ENCODE measurements at regions not wholly inside any gene's neighbourhood (a gene's known extent, or its start where the extent isn't known, plus 50 kb on each side); places are given as distances from the start of the nearest gene placed in this dataset.

DNA sequence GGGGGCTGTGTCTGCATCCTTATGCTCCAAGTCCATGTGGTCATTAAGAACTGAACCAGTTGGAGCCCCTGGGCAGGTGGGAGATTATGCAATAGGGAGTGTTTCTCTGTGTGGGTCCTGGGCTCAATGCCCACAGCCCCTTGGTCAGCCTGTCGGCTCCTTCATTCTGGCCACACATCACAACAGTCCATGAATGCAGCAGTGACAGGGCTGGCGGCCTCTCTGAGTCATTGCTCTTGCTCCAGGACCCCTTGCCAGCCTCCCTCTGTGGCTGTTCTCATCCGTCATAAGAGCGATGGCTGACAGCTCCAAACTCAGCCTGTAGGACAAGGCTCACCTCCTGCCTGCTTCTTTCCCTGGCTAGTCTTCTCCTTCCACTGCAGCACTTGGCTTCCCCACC, 609.5 kb upstream of the CDH4 start:
- in situ Hi-C loops (cut with MboI; ENCODE audit: low sequenced_read_pairs): no loop called here

DNA sequence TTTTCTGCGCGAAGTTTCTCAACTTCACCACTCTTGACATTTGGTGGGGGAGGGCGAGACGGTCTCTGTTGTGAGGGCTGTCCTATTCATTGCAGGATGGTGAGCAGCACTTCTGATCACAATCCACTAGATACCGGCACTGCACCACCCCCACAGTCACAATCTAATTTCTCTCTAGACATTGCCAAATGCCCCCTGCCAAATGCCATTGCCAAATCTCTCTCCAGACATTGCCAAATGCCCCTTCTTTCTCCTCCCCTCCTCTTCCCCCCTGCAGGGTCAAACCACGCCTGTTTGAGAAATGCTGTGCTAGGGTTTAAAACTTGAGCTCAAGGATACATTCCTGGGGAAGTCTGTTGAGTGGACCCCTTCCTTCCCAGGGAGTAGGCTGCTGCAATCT, 603.5 kb upstream of the CDH4 start:
- in situ Hi-C loops (cut with MboI; ENCODE audit: low sequenced_read_pairs): no loop called here

DNA sequence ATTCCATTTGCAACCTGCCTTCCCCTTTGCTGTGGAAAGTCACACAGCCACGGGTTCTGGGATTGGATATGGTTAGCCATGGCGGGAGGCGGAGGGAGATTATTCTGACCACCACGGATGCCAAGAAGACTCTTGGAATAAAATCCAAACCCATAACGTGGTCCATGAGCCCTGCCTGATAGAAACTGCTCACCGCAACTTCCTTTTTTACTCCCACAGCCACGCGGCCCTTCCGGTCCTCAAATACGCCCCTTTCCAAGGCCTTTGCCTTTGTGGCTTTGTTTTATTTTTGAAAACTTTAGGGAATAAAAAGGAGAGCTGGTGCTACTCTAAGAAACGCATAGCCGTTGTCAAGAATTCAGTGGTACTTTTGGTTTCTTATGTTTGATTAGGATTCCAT, 602.5 kb upstream of the CDH4 start:
- in situ Hi-C loops (cut with MboI; ENCODE audit: low sequenced_read_pairs): no loop called here

DNA sequence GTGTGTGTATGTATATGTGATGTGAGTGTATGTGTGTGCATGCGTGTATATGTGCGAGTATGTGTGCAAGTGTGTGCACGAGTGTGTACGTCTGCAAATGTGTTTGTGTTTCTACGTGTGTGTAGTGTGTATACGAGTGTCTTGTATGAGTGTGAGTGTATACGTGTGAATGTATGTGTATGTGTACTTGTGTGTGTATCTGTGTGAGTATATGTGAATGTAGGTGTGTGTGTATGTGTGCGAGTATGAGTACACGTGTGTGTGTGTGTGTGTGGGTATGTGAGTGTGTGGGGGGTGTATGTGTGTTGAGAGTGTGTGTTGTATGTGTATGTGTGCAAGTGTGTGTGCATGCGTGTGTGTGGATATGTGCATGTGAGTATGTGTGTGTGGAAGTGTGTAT, 602.0 kb upstream of the CDH4 start:
- in situ Hi-C loops (cut with MboI; ENCODE audit: low sequenced_read_pairs): no loop called here

DNA sequence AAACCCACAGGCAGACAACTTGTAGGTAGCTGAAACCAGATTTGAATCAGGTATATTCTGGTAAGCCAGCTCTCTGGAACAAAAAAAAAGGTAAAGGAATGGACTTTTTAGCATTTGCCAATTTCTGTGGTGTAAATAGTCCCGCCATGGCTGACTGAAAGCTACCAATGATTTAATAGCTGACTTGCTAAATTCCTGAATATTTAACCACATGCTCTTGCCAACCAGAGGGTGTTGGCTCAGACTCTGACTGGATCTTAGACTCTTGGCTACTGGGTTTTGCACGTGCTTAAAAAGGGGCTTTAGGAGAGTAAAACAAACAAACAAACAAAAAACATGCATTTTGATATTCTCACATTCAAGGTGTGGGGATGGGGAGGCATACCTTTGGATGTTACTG, 600.0 kb upstream of the CDH4 start:
- in situ Hi-C loops (cut with MboI; ENCODE audit: low sequenced_read_pairs): no loop called here

DNA sequence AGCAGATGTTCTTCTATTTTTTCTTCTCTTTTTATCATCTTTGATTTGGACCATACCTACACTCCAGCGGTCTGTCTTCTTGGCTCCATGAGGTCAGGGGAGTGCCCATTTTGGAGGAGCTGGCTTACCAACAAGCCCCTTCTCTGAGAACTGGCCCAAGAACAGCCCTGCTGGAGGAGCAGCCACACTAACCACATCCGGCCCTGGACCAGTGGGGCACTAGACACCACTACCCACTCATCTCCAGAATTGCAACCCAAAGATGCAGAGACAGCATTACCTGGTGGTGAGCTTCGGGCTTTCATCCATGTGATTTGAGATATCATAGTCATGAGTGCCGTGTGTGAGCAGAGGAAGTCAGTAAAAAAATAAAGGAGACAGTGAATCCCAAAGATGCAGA, 599.4 kb upstream of the CDH4 start:
- in situ Hi-C loops (cut with MboI; ENCODE audit: low sequenced_read_pairs): no loop called here

DNA sequence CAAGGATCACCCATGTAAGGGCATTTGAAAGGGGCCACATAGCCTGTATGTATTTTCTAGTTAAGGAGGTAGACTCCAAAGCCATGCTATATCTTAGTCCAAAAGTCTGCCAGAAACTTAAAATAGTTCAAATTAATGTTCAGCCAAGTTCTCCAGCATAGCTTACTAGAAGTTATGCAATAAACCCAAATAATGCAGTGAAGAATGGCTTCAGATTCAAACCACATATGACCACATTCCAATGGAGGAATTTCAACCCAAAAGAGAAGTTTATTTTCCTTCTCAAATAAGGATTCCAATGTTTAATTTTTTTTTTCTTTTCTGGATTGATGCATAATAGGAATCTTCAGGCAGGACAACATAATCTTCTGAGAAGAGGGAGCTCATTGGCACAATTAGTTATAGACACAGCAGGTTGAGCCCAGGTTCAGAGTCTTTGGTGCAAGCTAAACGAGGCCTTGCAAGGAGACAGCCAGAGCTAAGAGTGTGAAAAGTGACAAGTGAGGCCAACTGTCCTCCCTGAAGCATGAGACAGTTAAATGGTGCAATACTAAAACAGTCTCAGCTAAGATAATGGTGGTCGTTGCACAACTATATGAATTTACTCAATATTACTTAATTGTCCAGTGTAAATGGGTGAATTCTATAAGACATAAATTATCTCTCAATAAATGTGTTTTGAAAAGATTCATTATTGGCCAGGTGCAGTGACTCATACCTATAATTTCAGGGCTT, 598.8 kb upstream of the CDH4 start:
- in situ Hi-C loops (cut with MboI; ENCODE audit: low sequenced_read_pairs): no loop called here

DNA sequence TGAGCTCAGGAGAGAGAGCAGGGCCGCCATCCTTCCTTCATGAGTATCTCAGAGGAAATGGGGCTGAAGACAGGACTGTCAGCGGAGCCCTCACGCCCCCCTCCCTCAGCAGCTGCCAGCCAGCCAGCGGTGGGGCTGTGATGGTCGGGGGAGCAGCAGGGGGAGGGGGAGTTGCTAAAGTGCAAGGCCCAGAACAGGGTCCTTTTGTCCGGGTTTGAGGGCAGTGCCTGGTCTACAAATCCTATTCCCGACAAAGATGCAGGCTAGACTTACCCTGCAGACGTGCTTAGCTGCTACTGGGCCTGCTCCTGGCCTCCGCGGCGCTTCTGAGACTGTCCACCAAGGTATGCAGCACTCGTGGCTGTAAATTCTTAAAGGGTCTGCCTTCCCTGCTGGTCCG, 593.4 kb upstream of the CDH4 start:
- in situ Hi-C loops (cut with MboI; ENCODE audit: low sequenced_read_pairs): no loop called here

DNA sequence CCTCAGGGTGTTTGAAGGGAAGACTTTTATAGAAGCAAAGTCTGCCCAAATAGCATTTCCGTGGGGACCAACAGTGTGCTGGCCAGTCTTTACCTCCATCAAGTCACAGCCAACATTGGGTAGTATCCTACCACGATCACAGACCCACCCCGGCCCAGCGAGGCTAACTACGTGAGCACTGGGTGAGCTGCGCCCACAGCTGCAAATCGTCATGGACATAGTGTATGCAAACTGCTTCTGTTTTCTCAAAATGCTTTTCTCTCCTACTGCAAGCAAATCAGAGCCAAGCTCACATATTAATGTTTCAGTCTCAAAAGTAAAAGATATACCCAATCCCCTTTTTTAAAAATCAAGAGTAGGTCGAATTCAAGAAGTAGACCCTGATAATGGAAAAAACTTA, 592.8 kb upstream of the CDH4 start:
- in situ Hi-C loops (cut with MboI; ENCODE audit: low sequenced_read_pairs): no loop called here

DNA sequence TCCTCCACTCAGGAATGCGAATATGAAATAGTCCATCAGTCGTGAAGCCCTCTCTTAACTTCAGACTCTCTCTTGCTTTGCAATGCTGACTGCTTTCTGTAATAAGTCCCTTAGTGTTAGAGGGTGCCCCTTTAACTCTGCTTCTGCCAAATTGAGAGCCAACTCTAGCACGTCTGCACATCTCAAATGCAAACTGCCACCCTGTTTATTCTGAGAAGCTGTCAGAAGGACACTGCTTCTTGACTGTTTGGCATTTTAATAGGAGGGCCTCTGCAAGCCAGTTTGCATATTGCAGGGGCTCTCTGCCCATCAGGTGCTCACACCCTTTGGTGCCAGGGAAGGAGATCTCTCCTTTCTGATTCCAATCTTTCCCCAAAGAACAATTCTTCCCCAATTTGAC, 589.8 kb upstream of the CDH4 start:
- in situ Hi-C loops (cut with MboI; ENCODE audit: low sequenced_read_pairs): no loop called here

DNA sequence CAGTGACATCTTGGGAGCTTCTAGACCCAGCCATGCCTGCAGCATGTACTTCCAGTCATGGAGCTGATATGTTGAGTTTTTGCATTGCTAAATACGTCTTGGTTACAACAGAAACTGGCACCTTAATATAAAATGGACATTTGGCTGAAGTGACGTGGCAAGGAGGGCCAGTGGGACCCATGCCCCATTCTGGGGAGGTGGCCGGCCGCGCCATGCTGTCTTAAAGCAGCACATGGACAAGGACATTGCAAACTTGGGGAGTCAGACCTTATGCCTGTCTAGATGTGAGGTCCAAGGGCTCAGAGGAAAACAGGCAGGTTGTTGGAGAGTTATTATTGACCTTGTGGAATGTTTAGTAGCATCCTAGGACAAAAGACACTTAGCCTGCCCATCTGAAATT, 588.0 kb upstream of the CDH4 start:
- in situ Hi-C loops (cut with MboI; ENCODE audit: low sequenced_read_pairs): no loop called here

DNA sequence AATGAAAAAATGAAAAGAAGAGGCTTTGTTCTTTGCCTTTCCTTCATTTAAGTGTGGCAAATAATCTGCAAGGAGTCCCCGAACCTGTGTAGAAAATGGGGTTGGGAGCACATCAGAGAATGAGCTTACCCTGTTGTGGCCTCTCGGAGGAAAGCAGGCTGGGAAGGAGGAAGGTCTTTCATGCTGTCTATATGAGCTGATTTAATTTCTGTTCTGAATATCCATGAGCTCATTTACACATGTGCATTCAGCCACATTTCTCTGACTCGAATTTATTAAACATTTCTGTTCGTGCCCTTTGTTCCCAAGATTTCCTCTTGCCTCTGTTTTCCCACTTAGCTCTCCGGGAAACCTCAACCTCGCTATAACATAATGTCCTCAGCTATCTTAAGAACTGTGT, 584.4 kb upstream of the CDH4 start:
- in situ Hi-C loops (cut with MboI; ENCODE audit: low sequenced_read_pairs): no loop called here

DNA sequence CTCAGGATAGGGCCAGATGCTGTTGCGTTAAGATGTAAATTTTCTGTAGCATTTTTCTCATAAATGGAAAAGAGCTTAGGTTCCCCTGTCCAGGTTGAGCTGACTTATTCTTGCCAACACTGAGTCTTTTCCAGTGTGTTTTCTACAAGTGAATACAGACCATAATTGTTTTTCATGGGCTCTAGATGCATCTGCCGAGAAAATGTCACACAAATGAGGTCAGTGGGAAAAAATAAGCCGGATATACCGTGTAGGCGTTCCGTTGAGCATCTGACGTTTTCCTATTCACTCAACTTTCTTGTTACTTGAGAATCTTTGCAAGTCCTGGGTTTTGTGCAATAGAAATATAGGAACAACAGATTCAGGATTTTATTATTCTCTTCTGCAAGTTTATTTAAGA, 582.9 kb upstream of the CDH4 start:
- in situ Hi-C loops (cut with MboI; ENCODE audit: low sequenced_read_pairs): no loop called here

DNA sequence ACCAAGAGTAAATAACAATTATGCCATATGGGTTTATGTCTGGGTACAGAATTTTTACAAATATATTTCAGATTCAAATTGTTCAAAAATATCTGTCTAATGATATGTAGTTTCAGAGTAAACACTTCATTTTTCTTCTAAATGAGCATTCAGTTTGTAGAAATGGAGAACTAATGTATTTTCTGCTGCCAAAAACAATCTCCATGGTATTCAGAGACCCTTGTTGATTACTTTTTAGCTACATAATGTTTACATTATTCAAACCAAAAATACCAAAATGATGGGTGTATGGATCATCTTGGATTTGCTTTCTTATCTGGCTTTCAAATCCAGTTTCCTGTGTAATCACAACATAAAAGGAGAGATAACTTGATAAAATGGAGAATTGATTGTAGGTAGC, 576.0 kb upstream of the CDH4 start:
- in situ Hi-C loops (cut with MboI; ENCODE audit: low sequenced_read_pairs): no loop called here

DNA sequence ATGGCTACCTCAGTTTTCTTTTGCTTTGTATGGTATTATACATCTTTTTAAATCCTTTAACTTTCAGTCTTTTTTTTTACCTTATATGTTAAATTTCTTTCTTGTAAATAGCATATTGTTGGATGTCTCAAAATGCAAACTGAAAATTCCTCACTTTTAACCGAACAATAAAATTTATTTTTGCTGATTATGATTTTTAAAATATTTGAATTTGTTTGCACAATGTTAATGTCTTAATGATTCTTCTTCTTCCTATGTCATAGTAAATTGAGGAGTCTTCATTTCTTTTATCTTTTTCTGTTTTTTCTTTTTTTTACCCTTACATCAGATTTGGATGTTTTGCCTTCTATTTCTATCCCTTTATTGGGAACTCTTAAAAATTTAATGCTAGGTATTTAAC, 574.2 kb upstream of the CDH4 start:
- in situ Hi-C loops (cut with MboI; ENCODE audit: low sequenced_read_pairs): no loop called here

DNA sequence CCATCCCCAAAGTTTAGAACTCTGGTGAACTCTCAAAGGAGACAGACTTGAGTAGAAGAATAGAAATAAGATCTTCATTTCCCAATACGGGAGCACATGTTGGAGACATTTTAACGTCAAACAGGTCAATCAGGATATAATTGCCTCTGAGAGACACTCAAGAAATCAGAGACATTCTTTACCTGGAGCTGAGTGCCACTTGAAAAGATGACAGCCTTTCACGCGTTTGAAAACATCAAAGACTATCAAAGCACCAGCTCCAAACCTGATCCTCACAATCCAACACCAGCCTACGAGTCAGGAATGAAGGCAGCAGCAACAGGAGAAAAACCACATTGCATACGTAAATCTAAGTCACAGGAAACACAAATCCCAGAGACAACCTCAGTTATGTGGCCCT, 571.5 kb upstream of the CDH4 start:
- in situ Hi-C loops (cut with MboI; ENCODE audit: low sequenced_read_pairs): no loop called here

DNA sequence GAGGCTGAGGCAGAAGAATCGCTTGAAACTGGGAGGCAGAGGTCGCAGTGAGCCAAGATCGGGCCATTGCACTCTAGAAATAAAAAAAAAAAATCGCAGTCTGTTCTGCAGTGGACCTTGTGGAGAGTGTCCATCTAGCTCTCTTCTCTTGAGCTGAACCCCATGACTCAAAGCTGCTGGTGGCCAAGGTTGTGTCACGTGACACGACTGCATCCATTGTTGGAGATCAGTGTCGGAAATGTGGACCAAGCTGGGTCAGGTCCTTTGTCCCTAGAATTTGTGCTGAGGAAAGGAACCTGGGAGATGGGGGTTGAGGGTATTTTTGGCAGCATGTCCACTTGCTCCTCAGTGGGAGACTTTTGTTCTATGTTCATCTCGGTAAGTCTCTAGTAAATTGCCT, 564.8 kb upstream of the CDH4 start:
- in situ Hi-C loops (cut with MboI; ENCODE audit: low sequenced_read_pairs): no loop called here

DNA sequence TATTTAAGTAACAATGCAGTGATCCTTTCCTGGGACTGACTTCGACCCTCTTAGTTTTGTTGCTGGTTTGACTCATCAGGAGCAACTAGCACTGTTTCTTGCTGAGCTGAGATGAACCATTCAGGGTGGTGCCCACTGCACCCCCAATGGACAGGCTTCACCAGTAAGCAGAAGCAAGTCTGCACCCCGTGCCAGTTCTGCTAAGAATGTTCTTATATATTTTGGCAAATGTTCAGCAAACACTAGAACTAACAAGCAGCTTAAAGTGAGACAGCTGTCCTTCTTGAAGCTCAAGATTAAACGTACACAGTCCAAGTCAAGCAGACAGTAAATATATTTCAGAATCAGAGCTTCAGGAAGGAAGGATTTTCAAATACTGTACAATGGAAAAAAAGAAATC, 561.3 kb upstream of the CDH4 start:
- in situ Hi-C loops (cut with MboI; ENCODE audit: low sequenced_read_pairs): no loop called here

DNA sequence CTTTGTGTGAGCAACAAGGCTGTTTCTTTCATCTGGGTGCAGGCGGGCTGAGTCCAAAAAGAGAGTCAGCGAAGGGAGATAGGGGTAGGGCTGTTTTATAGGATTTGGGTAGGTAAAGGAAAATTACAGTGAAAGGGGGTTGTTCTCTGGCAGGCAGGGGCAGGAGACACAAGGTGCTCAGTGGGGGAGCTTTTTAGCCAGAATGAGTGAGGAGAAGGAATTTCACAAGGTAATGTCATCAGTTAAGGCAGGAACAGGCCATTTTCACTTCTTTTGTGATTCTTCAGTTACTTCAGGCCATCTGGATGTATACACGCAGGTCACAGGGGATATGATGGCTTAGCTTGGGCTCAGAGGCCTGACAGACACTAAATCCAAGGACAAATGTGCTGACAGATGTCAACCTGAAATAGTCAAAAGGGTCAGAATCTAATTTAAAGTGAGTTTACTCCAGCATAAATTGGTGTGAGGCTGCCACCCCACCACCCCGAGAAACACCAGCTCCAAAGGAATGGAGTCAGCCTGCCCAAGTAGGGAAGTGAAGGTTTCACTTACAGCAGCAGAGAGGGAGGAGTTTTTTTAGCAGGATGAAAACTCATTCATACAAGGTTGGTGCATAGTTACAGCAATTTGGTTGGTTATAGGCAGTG, 560.0 kb upstream of the CDH4 start:
- in situ Hi-C loops (cut with MboI; ENCODE audit: low sequenced_read_pairs): no loop called here

DNA sequence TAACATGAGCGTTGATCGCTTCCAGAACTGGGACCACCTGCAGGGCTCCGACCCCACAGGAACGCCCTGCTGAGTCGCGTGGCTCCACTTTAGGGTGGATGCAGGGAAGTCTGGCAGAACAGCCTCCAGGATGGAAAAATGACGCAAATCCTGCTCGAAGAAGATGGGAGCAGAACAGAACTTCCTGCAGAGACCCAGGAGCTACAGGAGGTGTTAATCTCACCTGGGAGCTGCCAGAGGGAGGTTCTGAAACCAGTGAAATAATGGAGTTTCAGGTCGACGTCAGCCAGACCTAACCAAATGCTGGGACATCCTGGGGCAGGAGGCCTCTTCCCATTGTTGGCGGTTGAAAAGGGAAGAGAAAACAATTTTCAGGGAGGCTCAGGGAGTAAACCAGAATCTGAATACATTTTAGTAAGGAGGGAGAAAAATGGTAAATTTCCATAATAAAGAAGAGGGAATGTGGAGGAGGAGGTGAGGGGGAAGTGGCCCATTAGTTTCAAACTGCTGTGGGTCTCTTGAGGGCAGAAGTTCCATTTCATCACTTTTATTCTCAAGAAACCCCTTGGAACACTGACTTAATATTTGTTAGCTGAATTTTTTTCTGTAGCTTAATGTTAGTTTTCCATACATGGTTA, 558.4 kb upstream of the CDH4 start:
- in situ Hi-C loops (cut with MboI; ENCODE audit: low sequenced_read_pairs): no loop called here

DNA sequence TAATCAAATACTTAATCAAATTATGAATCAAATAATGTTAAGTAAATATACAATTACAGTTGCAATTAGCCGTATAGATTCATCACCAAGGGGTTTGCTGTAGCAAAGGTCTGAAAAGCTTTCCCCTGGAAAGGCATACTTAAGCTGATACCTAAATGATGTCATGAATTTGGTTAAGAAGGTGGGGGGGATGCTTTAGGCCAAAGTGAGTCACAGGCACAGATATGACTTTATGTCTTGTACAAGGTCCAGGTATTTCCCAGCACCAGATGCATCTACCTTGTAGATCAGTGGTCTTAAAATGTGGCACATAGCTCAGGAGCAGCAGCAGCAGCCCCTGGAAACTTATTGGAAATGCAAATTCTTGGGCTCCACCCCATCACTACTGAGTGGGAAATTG, 557.3 kb upstream of the CDH4 start:
- in situ Hi-C loops (cut with MboI; ENCODE audit: low sequenced_read_pairs): no loop called here

DNA sequence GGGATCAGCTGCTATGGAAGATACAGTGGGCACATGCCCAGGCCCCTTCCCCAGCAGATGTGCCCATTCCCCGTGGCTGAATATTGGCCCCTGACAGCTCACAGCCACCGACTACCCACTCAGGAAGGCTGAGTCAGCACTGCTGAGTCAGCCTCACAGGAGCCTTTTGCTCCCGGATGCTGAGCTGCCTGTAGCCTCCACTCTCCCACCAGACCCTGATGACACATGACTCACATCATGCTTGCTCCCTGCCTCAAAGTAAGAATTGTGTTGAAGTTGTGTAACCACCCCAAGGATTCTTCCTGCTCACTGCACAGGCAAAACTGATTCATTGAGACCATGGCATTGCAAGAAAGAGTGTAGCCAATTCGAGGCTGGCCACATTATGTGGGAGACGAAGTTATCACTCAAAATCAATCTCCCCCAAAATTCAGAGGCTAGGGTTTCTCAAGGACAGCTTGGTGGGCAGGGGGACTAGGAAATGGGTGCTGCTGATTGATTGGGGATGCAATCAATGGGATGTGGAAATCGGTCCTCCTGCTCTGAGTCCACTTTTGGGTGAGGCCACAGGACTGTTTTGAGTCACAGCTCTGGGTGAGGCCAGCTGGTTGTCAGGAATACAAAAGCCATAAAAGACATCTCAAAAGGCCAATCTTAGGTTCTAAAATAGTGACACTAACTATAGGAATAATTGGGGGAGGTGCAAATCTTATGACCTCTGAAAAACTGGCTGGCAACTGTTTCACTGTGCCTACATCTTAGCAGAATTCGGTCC, 556.6 kb upstream of the CDH4 start:
- in situ Hi-C loops (cut with MboI; ENCODE audit: low sequenced_read_pairs): no loop called here
